GM12892 (cell line): ENCODE measurements at regions not wholly inside any gene's neighbourhood (a gene's known extent, or its start where the extent isn't known, plus 50 kb on each side); places are given as distances from the start of the nearest gene placed in this dataset.

Experiments used
- POLR2A ChIP-seq: IDR thresholded peaks from 2 replicates; pipeline ENCODE4 v1.6.1; 2011; ENCODE audit warnings: low read depth, low read length, control low read depth
- POLR2AphosphoS5 ChIP-seq: IDR thresholded peaks from 2 replicates; pipeline ENCODE4 v1.6.1; 2011; ENCODE audit warnings: low read depth, low read length, control low read depth
- TAF1 ChIP-seq: IDR thresholded peaks from 2 replicates; pipeline ENCODE4 v1.6.1; 2011; ENCODE audit warnings: low read depth, mild to moderate bottlenecking, control low read depth, low read length, borderline replicate concordance

GRCh38 chr4:187084701-187085100, 361.0 kb upstream of the FAT1 start:
- TF ChIP-seq POLR2AphosphoS5, result no peak
- no peak for TF ChIP-seq POLR2A
- no peak for TF ChIP-seq TAF1
